Stimulated activated CD8-positive, alpha-beta memory T cell treated with anti-CD3 and anti-CD28 coated beads, Interleukin-7, amount 100 ng/mL, for 1 hour (primary cell): ENCODE measurements at regions not wholly inside any gene's neighbourhood (a gene's known extent, or its start where the extent isn't known, plus 50 kb on each side); places are given as distances from the start of the nearest gene placed in this dataset.
"Not testable (repeated sequence)": the region's sequence is repeated elsewhere in the genome, so short reads cannot be mapped to it uniquely, and the experiment has no call there.

Experiments used
- DNase-seq, 2 donors: peaks; one replicate each; pipeline ENCODE4 v3.0.0-alpha.2; 2020; ENCODE audit warnings: low read depth in 2 of 2

DNA sequence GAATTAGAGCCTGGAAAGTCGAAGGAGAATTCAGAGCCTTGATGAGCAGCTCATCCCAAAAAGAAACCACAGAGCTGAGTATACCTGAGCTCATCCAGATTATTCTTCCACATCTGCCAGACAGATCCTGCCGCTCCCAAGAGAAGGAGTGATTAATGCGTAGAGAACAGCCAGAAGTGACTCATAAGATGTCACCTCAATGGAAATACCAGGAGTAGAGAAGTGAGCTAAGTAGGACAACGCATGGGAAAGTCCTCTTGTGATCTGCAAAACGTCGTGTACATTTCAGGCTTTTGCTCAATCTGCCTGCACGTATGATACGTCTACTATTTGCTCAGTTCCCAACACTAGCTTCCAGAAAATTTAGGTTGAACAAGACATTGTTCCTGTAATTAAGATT, 230.5 kb upstream of the AUTS2 start:
- DNase-seq, result no peak

DNA sequence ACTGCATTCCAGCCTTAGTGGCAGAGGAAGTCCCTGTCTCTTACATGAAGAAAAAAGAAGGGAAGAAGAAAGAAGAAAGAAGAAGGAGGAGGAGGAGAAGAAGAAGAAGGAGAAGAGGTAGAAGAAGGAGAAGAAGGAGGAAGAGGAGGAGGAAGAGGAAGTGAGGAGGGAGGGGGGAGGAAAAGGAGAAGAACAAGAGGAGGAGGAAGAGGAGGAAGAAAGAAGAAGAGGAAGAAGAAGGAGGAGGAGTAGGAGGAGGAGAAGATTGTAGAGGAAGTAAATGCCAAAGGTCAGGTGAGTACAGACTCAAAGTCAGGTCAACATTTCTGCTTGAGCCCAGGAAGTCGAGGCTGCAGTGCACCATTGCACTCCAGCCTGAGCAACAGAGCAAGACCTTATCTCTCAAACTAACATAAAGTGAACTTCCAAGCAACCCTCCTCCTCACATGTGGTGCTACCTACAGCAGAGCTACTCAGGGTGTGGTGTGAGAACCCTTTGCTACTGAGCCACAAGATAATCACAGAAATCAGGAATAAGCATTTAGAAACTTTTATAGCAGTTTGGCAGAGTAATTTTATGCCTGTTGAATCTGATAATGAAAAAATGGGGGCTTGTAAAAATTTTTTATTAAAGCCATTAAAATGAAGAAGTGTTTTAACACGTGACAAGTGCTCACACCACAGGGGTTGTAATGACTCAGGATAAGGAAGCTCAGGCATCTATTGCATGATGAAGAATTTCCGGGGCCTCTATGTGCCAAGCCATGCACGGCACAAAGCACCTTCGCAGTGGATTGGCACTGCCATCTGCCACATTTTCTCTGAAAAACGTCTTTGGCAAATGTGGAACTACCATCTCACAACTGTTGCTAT, 224.9 kb upstream of the AUTS2 start:
- DNase-seq, result no peak

DNA sequence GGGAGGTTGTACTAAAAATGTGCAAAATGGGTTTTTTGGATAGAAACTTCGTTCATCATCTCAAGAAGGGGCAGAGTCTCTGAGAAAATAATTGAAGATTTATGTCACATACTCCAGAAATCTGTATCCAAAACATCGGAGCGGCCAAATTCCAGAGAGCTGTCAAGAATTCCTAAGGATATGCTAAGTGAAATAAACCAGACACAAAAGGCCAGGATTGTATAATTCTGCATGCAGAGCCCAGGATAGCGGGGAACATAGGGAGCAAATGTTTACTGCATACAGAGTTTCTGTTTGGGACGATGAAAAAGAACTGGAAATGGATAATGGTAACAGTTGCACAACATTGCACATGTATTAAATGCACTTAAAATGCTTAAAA, 224.2 kb upstream of the AUTS2 start:
- DNase-seq, result no peak

DNA sequence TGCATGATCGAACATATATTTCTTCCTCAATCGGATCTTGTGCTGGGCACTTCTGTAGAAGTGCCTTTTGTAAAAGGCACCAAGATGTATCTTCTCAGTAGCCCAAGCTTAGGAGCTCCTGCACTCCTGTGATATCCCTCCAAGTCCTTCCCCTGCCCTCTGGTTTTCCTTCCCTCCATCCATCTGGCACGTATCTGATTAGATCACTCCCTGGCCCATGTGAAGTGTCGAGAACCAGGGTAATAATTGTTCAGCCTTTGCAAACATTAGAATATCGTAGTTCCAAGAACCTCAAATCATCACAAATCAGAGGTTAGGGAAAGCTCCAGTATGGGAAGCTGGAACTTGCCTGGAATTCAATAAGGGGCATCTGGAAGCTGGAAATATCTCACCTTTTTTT, 221.1 kb upstream of the AUTS2 start:
- no peak for DNase-seq

DNA sequence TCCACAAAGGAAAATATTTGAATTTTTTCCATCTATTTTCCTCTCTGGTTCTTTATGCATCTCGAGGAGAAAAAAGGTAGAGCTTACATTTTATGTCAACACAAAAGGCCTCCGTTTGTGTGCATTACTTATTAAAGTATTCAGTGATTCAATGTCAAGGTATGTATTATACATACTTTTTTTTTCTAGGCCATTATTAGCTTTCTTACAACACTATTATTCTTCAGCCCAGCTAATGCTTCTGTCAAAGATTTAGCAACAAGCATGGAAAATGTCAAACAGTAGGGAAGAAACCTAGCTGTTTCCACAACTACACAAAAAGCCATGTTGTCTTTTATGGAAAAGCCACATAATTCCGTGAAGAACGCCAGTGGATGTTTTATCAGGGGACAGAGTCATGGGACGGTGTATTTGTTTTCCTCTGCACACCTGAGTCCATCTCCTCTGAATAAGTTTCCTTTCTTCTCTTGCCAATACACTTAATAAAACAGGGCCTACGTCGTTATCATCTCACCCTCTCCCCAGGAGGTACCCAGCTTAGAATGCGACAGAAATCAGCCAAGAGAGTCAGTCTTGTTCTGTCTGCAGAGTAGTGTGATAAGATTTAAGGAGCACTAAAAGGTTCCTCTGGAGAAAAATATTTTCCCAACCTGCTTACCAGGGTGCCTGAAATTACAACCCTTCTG, 209.7 kb upstream of the AUTS2 start:
- no peak for DNase-seq

DNA sequence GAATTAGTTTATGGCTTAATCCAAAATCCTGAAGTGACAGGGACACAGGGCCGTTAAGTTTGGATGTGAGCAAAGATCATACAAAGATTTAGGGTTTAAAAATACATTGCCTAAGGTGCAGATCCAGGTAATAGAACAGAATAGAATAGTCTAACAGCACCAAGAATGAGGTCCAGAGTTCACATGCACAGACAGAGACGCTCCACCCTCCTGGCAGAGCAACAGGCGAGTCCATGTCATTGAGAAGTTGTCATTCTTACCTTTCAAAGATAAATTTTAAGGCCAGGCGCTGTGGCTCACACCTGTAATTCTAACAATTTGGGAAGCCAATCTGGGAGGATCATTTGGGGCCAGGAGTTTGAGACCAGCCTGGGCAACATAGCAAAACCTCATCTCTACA, 209.1 kb upstream of the AUTS2 start:
- no peak for DNase-seq

DNA sequence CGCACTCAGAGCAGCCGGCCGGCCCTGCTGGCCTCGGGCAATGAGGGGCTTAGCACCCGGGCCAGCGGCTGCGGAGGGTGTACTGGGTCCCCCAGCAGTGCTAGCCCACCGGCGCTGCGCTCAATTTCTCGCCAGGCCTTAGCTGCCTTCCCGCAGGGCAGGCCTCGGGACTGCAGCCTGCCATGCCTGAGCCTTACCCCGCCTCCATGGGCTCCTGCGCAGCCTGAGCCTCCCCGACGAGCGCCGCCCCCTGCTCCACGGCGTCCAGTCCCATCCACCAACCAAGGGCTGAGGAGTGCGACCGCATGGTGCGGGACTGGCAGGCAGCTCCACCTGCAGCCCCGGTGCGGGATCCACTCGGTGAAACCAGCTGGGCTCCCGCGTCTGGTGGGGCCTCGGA, 204.4 kb upstream of the AUTS2 start:
- not testable (repeated sequence) for DNase-seq

DNA sequence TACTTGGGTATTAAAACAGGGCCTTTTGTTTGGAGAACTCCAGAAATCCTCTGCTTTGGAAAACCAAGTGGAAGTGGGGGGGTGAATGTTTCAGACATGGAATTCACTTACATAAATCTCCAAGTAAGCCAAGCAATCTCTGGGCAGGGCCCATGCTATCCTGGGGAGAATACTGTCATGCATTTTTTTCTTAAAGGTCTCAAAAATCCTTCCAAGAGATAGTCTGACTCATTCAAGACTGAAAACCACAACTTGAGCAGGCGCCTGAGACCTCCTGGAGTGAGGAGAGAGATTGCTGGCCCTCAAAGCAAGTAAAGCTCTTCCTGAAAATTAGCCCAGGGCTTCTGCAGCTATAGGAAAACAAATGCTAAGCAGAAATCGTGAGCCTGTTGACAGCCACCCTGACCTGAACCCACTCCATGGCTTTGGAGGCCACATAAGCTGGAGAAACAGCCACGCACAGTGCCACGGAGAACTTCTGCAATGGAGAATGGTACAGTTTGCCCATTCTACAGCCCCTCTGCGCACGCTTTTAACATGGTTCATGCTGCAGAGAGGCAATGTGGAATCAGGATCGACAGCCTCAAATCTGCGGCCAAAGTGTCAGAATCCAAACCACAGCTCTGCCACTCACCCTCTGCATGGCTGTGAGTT, 203.1 kb upstream of the AUTS2 start:
- no peak for DNase-seq

DNA sequence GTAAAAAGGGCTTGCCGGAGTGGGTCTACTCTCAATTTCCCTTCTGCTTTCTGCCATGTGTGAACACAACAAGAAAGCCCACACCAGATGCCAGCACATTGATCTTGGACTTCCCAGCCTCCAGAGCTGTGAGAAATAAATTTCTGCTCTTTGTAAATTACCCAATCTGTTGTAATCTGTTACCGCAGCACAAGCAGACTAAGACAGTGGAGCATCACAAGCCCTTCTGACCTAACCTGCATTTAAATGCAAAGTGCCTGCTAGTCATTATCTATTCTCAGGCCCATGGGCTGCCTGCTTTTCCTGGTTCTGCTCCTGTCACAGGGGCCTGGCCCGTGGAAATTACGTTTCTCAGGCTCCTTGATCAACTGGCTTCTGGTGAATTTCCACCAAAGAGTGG, 199.3 kb upstream of the AUTS2 start:
- DNase-seq, result no peak

DNA sequence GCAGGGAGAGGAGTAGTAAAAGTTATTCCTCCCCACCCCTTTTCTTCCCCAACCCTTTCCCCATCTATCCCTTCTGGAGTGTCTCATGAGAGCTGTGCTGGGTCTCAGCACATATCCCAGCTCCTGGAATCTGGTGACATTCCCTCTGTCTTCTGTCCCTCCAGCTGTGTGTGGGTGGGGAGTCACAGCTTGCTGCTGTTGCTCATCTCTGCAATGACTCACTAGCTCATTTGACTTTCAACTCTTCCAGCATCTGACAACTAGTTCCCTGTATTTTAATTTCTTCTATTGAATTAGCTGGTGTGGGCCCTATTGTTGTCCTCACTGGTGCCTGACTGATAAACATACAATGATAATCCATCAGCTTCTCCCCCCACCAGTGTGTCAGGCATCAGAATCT, 198.9 kb upstream of the AUTS2 start:
- no peak for DNase-seq

DNA sequence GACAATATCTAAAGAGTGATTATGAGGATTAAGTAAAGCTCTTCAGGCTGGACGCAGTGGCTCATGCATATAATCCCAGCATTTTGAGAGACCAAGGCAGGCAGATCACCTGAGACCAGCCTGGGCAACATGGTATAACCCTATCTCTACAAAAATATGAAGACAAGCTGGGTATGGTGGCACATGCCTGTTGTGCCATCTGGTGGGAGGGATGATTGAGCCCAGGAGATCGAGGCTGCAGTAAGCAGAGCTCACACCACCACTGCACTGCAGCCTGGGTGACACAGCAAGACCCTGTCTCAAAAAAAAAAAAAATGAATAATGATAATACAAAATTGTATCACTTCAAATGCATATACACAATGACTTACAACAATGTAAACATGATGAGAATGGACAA, 195.6 kb upstream of the AUTS2 start:
- DNase-seq, result no peak

DNA sequence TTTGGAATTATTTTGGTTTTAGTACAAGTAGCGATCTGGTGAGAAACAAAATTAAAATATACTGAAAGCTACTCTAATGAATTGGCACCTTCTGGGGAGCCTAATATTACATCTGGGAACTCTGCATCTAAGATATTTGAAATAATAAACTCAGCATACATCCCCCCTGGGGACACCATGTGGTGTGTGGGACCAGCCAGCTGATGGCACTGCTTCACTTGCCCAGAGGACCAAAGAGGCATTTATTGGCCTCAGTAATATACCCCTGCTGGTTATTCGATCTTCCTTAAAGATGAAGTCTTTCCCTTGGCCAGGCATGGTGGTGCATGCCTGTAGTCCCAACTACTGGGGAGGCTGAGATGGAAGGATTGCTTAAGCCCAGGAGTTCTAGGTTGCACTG, 195.1 kb upstream of the AUTS2 start:
- no peak for DNase-seq

DNA sequence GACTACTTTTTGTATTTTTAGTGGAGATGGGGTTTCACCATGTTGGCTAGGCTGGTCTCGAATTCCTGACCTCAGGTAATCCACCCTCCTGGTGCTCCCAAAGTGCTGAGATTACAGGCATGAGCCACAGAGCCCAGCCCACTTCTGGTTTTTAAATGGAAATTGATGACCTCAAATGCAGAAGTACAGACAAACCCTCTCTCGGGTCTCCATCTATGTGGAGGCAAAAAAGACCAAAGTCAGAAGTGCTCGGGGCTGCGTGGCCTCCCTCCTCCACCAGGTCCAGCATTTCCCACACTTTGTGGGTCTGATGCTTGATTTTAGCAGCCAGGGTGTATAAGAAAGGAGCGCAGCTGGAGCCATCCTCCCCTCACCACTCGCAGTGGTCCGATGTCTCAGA, 187.3 kb upstream of the AUTS2 start:
- no peak for DNase-seq

DNA sequence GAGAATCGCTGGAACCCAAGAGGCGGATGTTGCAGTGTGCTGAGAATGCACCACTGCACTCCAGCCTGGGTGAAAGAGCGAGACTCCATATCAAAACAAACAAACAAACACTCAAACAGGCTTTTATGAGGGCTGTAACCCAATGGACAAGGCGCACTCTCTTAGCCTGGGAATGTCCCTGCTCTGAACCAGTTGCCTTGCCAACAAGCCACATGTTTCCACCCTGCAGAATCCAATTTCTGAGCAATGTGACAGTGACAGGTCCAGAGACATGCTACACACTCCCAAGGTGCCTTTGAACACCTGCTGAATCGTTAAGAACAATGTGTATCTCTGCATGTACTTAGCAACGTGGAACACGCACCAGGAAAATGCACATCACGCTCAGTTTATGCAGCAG, 186.8 kb upstream of the AUTS2 start:
- DNase-seq, result no peak

DNA sequence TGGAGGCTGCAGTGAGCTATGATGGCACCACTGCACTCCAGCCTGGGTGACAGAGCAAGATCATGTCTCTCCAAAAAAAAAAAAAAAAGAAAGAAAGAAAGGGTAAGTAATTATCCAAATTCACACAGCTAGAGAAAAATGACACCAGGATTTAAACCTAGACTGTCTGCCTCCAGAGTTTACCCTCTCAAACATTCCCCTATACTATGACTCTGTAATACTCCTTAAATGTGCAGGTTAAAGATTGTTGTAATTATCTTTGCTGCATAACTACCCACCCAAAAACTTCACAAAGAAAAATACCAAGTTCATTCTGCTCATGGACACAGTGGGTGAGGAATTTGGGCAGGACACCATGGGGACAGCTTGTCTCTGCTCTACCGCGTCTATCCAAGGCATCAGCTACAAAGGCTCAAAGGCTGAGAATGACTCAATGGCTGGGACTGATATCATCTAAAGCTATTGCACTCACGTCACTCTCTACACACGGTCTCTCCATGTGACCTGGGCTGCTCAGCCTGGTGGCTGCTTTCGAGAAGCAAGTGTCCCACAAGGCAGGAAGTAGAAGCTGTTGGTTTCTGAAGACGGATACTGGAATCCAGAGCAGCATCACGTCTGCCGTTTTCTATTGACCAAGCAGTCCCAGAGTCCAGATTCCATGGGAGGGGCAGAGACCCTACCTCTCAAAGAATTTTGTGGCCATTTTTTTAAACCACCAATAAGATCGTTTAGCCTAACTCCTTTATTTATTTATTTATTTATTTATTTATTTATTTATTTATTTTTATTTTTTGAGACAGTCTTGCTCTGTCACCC, 185.7 kb upstream of the AUTS2 start:
- no peak for DNase-seq

DNA sequence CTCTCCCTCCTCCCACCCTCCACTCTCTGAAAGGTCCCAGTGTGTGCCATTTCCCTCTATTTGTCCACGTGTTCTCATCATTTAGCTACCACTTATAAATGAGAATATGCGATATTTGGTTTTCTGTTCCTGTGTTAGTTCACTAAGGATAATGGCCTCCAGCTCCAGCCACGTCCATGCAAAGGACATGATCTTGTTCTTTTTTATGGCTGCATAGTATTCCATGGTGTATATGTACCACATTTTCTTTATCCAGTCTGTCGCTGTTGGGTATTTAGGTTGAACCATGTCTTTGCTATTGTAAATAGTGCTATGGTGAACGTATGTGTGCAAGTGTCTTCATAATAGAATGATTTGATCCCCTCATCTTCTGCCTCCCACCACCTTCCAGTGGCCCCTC, 183.7 kb upstream of the AUTS2 start:
- DNase-seq, result no peak

DNA sequence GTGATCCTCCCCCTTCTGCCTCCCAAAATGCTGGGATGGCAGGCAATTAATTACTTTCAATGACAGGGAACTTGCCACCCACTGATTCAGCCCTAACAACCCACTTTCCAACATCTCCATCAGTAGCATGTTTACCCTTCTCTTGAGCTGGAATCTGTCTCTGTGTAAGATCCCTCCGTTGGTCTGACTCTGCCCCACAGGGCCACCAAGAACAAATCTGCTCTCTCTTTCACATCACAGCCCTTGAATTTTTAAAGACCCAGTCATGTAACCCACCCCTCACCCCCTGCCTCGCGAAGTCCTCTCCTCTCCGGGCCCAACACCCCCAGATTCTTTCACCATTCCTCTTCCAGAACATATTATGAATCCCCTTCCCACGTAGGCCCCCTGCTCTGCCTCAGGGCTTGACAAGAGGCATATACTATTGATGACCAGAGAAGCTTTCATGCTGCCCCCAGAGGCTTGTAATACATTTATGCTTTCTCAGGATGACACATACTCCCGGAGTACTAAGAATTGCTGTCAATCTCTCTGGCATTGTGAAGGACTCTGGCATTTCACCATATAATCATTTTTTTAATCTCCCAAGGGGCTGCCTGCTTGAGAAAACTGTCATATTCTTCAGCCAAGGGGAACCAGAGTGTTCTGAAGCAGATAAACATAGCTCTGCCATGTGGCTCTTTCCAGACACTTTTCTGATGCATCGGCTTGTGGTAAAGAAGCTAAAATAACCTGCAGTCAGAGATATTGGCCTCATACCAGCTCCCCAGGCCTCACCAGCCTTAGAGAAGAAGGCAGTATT, 179.2 kb upstream of the AUTS2 start:
- no peak for DNase-seq

DNA sequence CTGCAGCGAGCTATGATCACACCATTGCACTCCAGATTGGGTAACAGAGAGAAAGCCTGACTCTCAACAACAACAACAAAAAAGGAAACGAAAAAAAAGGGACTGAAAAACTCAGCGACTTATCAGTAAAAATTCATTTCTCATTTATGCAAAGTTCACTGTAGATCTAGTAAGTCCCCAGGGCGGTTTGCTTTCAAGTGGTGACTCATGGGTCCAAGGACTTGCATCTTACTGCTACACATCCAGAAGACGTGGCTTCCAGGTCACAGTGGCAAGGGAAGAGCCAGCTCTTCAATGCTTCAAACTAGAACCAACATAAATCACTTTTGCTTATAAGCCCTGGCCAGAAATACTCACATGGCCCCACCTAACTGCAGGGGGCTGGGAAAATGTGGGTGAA, 178.3 kb upstream of the AUTS2 start:
- no peak for DNase-seq

DNA sequence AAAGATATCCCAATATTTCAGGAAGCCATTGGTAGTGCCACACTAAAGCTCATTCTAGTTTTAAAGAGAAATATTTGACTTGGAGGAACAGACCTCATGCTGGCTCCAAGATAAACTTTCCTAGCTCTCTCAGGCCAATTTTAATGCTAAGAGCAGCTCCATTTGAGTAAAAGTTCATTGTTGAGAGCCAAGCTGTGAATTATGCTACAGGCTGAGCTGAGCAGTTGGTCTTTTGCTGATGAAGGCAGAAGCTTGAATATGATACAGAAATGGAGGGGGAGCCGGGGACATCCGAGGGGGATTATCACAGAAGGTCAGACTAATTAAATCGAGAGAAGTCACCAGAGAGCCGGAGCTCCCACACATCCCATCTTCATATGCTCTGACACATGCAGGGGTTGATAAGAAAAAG, 175.7 kb upstream of the AUTS2 start:
- DNase-seq, result no peak

DNA sequence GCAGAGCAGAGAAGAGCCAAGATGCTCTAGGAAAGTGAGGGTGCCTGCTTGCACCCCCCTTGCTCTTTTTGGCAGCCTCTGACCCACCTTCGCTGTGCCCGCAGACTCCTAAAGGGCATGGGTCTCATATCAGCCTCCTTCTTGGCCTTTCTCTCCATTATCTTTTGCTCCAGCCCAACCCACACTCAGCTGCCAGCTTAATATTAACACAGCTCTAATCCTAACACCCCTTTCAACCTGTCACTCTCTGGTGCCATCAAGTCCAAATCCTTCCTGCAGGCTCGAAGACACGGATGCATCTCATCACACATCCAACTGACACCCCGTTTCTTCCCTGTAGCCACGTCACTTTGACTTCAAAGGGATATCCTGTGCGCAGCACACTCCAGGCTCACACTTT, 171.6 kb upstream of the AUTS2 start:
- DNase-seq, result no peak

DNA sequence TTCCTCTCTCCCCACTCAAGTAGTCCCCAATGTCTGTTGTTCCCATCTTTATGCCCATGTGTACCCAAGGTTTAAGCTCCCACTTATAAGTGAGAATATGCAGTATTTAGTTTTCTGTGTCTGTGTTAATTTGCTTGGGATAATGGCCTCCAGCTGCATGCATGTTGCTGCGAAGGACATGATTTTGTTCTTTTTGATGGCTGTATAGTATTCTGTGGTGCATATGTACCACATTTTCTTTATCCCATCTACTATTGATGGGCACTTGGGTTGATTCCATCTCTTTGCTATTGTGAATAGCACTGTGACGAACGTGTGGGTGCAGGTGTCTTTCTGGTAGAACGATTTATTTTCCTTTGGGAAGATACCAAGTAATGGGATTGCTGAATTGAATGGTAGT, 170.2 kb upstream of the AUTS2 start:
- no peak for DNase-seq
